Keratinocyte (primary cell): ENCODE measurements at regions not wholly inside any gene's neighbourhood (a gene's known extent, or its start where the extent isn't known, plus 50 kb on each side); places are given as distances from the start of the nearest gene placed in this dataset.

Experiments
- DNase-seq: peaks from one replicate; pipeline ENCODE4 v3.0.0-alpha.2; 2011; ENCODE audit warnings: low read depth, missing footprints, low spot score
- FAIRE-seq: peaks from 2 replicates; lab custom pipeline; 2011; peaks lifted over from hg19 to GRCh38; lab: Jason Lieb, UNC
- H2AFZ ChIP-seq: 2 replicates; pipeline ENCODE4 v1.6.0; 2012; ENCODE audit warnings: low read length, control low read depth, inconsistent platforms; ENCODE audit not compliant: control insufficient read depth
- H3K27ac ChIP-seq: 2 replicates; pipeline ENCODE4 v1.5.1; 2011; ENCODE audit warnings: low read length; ENCODE audit not compliant: control insufficient read depth, insufficient read depth
- H3K27me3 ChIP-seq: 3 replicates; pipeline ENCODE4 v1.6.0; 2011; ENCODE audit warnings: low read length; ENCODE audit not compliant: control insufficient read depth, insufficient read depth; ENCODE audit errors: extremely low read depth
- H3K36me3 ChIP-seq, 2 experiments: 2 replicates in 1 of 2; 3 replicates in 1 of 2; pipeline ENCODE4 v1.5.1; 2011; ENCODE audit warnings: low read length in 2 of 2, mild to moderate bottlenecking in 1 of 2; ENCODE audit not compliant: control insufficient read depth in 2 of 2, insufficient read depth in 2 of 2; ENCODE audit errors: extremely low read depth in 1 of 2
- H3K4me1 ChIP-seq: 3 replicates; pipeline ENCODE4 v1.5.1; 2011; ENCODE audit warnings: low read length; ENCODE audit not compliant: control insufficient read depth, insufficient read depth; ENCODE audit errors: extremely low read depth
- H3K4me2 ChIP-seq: 3 replicates; pipeline ENCODE4 v1.6.0; 2011; ENCODE audit warnings: low read depth, low read length; ENCODE audit not compliant: control insufficient read depth, insufficient read depth; ENCODE audit errors: extremely low read depth
- H3K4me3 ChIP-seq, 3 experiments: fragments of 200-600 bp in 1 of 3; sonication (generic) in 1 of 3; 2 replicates in 2 of 3; 3 replicates in 1 of 3; pipeline ENCODE4 v1.5.1; 2011 to 2016; ENCODE audit warnings: low read length in 3 of 3, mild to moderate bottlenecking in 3 of 3, control low read depth in 2 of 3, inconsistent platforms in 1 of 3, low read depth in 1 of 3, mixed read lengths in 1 of 3, mixed run types in 1 of 3, moderate library complexity in 1 of 3; ENCODE audit not compliant: control insufficient read depth in 2 of 3, insufficient read depth in 2 of 3; ENCODE audit errors: extremely low read depth in 1 of 3
- H3K79me2 ChIP-seq: 2 replicates; pipeline ENCODE4 v1.6.0; 2012; ENCODE audit warnings: low read length; ENCODE audit not compliant: control insufficient read depth, insufficient read depth
- H3K9ac ChIP-seq: 3 replicates; pipeline ENCODE4 v1.6.0; 2011; ENCODE audit warnings: low read length; ENCODE audit not compliant: control insufficient read depth, insufficient read depth; ENCODE audit errors: extremely low read depth
- H3K9me1 ChIP-seq: 3 replicates; pipeline ENCODE4 v1.6.0; 2011; ENCODE audit warnings: low read length; ENCODE audit not compliant: control insufficient read depth, insufficient read depth; ENCODE audit errors: extremely low read depth
- H3K9me3 ChIP-seq: 2 replicates; pipeline ENCODE4 v1.5.1; 2012; ENCODE audit warnings: low read depth, low read length; ENCODE audit not compliant: control insufficient read depth
- H4K20me1 ChIP-seq: 3 replicates; pipeline ENCODE4 v1.6.0; 2011; ENCODE audit warnings: low read length; ENCODE audit not compliant: control insufficient read depth, insufficient read depth; ENCODE audit errors: extremely low read depth
- CTCF ChIP-seq, 3 experiments: IDR thresholded peaks in 1 of 3; conservative IDR thresholded peaks in 1 of 3; optimal IDR thresholded peaks in 1 of 3; 2 replicates in 2 of 3; 3 replicates in 1 of 3; pipeline versions ENCODE3 to v1.5.1; 2011; ENCODE audit warnings: low read length in 3 of 3, mild to moderate bottlenecking in 3 of 3, moderate library complexity in 2 of 3, control low read depth in 1 of 3, inconsistent platforms in 1 of 3; ENCODE audit not compliant: insufficient read depth in 2 of 3; ENCODE audit errors: extremely low read depth in 1 of 3
- EZH2 ChIP-seq: IDR thresholded peaks from one replicate; pipeline ENCODE4 v1.6.1; 2012; ENCODE audit warnings: inconsistent platforms, mild to moderate bottlenecking, low read length, moderate library complexity
- dilution Hi-C: fragments of 300-500 bp; cut with MboI; formaldehyde crosslinking; loops from one replicate; pipeline ENCODE4 v1.7.0; 2020; ENCODE audit warnings: low sequenced_read_pairs; ENCODE audit not compliant: extremely low pct_ligation_motif_present

DNA sequence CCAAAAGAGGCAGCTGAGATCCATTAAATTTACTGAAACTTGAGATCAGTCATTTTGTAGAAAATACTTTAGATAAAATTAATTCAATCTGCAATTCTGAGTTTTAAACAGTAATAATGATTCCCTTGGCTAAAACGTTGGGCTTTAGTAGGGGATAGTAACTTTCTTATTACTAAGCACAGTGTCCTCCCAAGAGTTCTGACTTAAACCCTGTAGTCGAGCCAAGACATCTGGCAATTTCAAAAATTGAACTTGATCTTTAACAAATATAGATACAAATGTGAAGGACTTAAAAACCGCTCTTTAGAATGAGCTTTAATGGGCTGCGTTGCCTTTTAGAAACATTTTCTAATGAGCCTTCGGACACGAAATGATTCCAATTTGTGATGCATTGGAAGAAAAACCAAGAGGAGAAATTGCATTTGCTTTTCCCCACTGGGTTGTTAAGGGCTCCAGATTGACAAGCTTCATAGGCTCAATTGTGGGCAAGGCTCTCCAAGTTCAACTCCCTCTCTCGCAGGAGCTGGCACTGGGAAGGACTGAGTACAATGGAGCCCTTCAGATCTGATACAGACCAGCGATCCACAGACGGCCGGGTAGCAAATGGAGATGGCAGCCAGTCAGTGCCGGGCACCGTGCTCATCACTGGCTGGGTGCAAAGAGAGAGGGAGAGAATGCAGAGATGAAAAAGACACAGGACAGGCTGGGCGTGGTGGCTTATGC lies 921.3 kb upstream of the AUTS2 start:
- H2AFZ ChIP-seq = no peak overlapping the region
- no peak overlapping the region for H3K4me2 ChIP-seq
- TF ChIP-seq CTCF (optimal IDR thresholded peaks at IDR 0.05 in 1 of 3, IDR thresholded peaks at IDR 0.05 in 1 of 3, conservative IDR thresholded peaks at IDR 0.05 in 1 of 3; ENCODE audit: extremely low read depth in 1 of 3, insufficient read depth in 2 of 3, low read length in 3 of 3) = no peak
- no peak for TF ChIP-seq EZH2
- H3K9me1 ChIP-seq = no peaks in the 10 kb centered on the region
- no peaks in the 10 kb centered on the region for H4K20me1 ChIP-seq
- H3K79me2 ChIP-seq = no peaks in the 10 kb centered on the region
- no peaks in the 10 kb centered on the region for H3K9me3 ChIP-seq
- no peak overlapping the region for H3K4me3 ChIP-seq
- no peak overlapping the region for H3K9ac ChIP-seq
- FAIRE-seq (no peak), DNase-seq (no peak)
- H3K4me1 ChIP-seq = no peaks in the 10 kb centered on the region
- H3K27ac ChIP-seq = no peak overlapping the region
- dilution Hi-C loops = no loop called here
- no peaks in the 10 kb centered on the region for H3K27me3 ChIP-seq
- no peaks in the 10 kb centered on the region for H3K36me3 ChIP-seq

DNA sequence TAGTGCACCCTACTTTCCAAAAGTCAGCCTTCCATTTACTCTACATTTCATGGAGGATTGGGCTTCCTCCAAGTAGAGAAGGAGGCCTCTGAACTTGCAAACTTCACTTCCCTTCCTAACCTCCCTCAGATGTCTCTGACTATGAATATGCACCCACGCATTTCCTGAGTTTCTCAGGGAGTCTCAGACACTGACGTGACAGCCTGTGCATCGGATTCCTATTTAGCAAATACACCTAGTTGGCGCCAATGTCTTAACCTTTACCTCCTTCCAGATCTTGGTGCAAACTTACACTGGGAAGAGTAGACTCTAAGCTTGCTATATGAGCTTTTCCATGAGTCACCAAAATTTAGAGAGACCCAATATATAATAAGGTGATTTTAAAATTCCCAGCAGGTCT lies 920.1 kb upstream of the AUTS2 start:
- dilution Hi-C loops = no loop called here

More for the DNA sequence above, 920.1 kb upstream of the AUTS2 start:
- H3K9ac ChIP-seq = no peak overlapping the region
- H3K4me3 ChIP-seq = no peak overlapping the region
- no peaks in the 10 kb centered on the region for H3K79me2 ChIP-seq
- no peak overlapping the region for H3K27ac ChIP-seq
- no peaks in the 10 kb centered on the region for H3K9me1 ChIP-seq
- FAIRE-seq (no peak), DNase-seq (no peak)
- no peaks in the 10 kb centered on the region for H3K9me3 ChIP-seq
- no peaks in the 10 kb centered on the region for H3K4me1 ChIP-seq
- H3K27me3 ChIP-seq = no peaks in the 10 kb centered on the region
- H3K4me2 ChIP-seq = no peak overlapping the region
- no peaks in the 10 kb centered on the region for H3K36me3 ChIP-seq
- TF ChIP-seq CTCF (optimal IDR thresholded peaks at IDR 0.05 in 1 of 3, IDR thresholded peaks at IDR 0.05 in 1 of 3, conservative IDR thresholded peaks at IDR 0.05 in 1 of 3; ENCODE audit: extremely low read depth in 1 of 3, insufficient read depth in 2 of 3, low read length in 3 of 3) (no peak), EZH2 (no peak)
- no peaks in the 10 kb centered on the region for H4K20me1 ChIP-seq
- H2AFZ ChIP-seq = no peak overlapping the region
